ENCODE measurements at regions not wholly inside any gene's neighbourhood (a gene's known extent, or its start where the extent isn't known, plus 50 kb on each side); places are given as distances from the start of the nearest gene placed in this dataset.

DNA sequence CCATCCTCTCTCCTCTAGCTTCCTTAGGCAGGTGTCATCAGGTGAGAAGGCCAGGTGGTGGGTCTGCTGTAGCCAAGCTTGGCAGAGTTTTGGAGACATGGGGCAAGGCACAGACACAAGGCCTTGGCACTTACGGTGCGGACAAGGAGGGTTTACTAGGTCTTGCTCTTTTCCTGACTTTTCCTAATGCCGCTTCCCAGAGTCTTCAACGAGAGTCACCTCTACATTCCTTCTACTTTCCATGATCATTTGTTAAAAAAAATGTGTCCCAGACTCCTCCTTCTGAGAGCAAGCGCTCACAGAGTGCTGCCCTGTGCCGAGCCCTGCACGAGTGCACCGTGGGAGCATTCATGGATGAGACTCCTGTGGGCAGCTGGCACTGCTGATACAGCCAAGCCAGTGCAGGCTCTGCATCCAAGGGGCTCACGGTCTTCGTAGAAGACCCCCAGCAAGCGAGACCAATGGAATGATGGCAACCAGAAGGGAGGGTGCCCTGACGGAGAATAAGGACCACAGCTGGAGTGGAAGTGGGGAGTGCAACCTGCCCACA is 243.0 kb upstream of the MKI67 start:
- DNase-seq (ENCODE audit: low read depth, low spot score) = no peak
- TF ChIP-seq, protein P1, sequence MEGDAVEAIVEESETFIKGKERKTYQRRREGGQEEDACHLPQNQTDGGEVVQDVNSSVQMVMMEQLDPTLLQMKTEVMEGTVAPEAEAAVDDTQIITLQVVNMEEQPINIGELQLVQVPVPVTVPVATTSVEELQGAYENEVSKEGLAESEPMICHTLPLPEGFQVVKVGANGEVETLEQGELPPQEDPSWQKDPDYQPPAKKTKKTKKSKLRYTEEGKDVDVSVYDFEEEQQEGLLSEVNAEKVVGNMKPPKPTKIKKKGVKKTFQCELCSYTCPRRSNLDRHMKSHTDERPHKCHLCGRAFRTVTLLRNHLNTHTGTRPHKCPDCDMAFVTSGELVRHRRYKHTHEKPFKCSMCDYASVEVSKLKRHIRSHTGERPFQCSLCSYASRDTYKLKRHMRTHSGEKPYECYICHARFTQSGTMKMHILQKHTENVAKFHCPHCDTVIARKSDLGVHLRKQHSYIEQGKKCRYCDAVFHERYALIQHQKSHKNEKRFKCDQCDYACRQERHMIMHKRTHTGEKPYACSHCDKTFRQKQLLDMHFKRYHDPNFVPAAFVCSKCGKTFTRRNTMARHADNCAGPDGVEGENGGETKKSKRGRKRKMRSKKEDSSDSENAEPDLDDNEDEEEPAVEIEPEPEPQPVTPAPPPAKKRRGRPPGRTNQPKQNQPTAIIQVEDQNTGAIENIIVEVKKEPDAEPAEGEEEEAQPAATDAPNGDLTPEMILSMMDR (IDR thresholded peaks at IDR 0.05; ENCODE audit: insufficient read depth, low read length, missing control alignments) = no peak
- ChIA-PET POLR2A (no interaction called here), CTCF (no interaction called here)
- no peak overlapping the region for H3K4me3 ChIP-seq (ENCODE audit: low read depth, low read length)

DNA sequence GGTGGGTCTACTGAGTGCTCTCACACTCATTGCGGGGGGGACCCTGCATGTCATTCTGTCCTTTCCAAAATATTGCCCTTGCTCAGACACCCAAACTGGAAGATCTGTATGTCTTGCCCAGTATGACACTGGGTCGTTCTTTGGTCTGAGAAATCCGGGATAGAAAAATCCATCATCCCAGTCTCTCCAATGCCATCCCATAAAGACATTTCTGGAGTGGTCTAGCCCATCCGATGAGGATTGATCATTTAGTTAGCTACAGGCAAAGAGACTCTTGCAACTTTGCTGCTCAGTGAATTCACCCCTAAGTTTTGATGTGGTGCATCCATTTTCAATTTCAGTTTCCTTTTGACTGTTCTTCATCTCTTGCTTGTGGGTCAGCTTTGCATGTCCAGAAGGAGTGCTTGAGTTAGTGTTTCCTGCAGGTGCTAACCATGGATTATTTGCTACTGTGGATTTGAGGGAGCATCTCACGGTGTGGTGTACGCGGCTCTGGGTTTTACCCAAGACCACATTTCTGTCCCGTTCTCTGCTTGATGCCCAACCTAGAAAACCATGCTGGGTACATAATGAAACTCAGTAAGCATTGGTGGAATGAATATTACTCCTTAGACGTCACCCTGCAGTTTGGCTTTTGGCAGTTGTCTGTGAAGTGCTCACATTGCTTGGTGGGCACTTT is 247.0 kb upstream of the MKI67 start:
- POLR2A ChIA-PET = no interaction called here
- TF ChIP-seq, protein P1 (IDR thresholded peaks at IDR 0.05; ENCODE audit: insufficient read depth, low read length, missing control alignments) = no peak
- DNase-seq (ENCODE audit: low read depth, low spot score) = no peak
- CTCF ChIA-PET = no interaction called here
- no peak overlapping the region for H3K4me3 ChIP-seq (ENCODE audit: low read depth, low read length)

DNA sequence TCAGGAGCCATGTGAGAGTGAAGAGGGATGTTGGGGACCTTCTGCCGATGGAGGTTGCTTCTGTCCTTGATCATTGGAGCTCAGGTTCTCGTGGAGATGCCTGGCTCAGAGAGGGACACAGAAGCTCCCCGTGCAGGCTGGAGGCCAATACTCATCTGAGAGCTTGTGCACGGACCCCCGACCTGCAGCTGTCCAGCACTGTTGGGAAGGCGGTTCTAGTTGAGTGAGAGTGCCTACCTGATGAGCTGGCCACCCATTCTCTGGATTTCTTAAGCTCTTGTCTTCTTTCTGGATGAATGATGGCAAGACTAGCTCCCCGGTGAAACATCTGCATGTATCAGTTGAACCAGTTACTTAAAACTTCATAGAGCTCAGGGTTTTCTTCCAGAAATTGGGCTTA is 247.6 kb upstream of the MKI67 start:
- CTCF ChIA-PET = no interaction called here
- POLR2A ChIA-PET = no interaction called here
- TF ChIP-seq, protein P1 (IDR thresholded peaks at IDR 0.05; ENCODE audit: insufficient read depth, low read length, missing control alignments) = no peak
- H3K4me3 ChIP-seq (ENCODE audit: low read depth, low read length) = no peak overlapping the region
- DNase-seq (ENCODE audit: low read depth, low spot score) = no peak

DNA sequence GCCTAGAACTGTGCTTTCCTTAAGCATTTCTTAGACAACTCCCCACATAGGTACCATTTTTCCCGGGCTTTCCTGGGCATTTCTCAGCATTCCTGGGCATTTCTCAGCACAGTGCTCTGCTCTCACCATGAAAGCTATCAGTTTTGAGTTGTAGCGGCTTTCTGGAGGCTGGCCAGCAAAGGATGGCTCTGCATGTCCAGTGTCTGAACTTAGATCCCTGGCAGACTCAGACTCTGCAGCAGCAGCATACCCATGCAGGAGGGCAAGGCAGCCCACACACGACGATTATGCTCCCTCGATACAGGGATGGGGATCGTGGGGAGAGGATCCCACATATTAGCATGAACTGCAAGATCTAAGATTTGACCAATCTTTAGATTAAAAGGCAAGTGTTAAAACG is 248.9 kb upstream of the MKI67 start:
- POLR2A ChIA-PET = no interaction called here
- no peak overlapping the region for H3K4me3 ChIP-seq (ENCODE audit: low read depth, low read length)
- CTCF ChIA-PET = no interaction called here
- no peak for DNase-seq (ENCODE audit: low read depth, low spot score)
- TF ChIP-seq, protein P1 (IDR thresholded peaks at IDR 0.05; ENCODE audit: insufficient read depth, low read length, missing control alignments) = no peak

DNA sequence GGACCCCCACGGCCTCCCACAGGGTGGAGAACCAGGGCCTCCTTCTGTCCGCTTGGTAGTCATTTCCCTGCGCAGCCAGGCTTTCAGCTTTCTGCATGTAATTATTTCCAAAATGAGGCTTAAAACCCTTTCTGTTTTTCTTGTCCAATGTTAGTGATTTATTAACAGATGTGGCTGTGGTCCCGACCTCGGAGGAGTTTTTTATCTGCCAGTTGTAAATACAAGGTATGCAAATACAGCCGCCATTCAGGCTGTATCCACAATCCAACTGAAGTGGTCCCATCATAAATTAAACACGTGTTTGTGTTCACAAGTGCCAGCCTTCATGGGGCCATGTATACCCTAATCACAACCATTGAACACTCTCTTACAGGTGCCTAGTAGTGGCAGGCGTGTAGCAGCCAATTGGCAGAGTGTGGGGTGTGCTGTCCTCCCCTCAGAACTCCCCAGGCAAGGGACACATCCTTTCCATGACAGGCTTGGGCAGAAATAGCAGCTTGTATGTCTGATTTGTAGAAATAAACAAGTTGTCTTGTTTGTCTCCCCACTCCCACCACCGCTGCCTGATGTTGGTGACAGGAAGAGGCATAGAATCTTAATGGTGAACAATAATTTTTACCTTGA is 251.3 kb upstream of the MKI67 start:
- TF ChIP-seq, protein P1 (IDR thresholded peaks at IDR 0.05; ENCODE audit: insufficient read depth, low read length, missing control alignments) = no peak
- ChIA-PET CTCF (no interaction called here), POLR2A (no interaction called here)
- H3K4me3 ChIP-seq (ENCODE audit: low read depth, low read length) = no peak overlapping the region
- DNase-seq (ENCODE audit: low read depth, low spot score) = no peak

DNA sequence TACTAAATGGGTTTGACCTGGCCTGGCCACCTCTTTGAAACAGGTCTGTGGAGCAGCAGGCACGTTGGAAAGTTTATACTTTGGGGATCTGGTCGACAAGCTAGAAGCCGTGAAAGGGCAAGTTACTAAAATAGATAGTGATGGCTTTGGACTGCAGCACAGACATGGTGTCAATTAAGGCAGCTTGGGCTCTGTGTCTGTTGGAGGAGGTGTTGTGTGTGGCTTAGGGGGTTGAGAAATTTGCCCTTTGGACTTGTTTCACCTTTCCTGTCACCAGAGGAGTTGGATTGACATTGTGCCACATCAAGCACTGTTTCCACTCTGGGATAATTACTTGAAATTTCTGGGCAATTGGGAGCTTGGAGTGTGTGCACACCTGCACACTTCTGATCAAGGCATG is 251.8 kb upstream of the MKI67 start:
- DNase-seq (ENCODE audit: low read depth, low spot score) = no peak
- ChIA-PET CTCF (no interaction called here), POLR2A (no interaction called here)
- no peak overlapping the region for H3K4me3 ChIP-seq (ENCODE audit: low read depth, low read length)
- TF ChIP-seq, protein P1 (IDR thresholded peaks at IDR 0.05; ENCODE audit: insufficient read depth, low read length, missing control alignments) = no peak
